GM18907 (cell line): ENCODE measurements at regions not wholly inside any gene's neighbourhood (a gene's known extent, or its start where the extent isn't known, plus 50 kb on each side); places are given as distances from the start of the nearest gene placed in this dataset.

Experiments
- ATAC-seq: cut with Tn5 transposase; IDR thresholded peaks from one replicate; pipeline ENCODE4 v1.9.1; 2021; ENCODE audit warnings: mild to moderate bottlenecking, moderate library complexity; ENCODE audit not compliant: unreplicated experiment

DNA sequence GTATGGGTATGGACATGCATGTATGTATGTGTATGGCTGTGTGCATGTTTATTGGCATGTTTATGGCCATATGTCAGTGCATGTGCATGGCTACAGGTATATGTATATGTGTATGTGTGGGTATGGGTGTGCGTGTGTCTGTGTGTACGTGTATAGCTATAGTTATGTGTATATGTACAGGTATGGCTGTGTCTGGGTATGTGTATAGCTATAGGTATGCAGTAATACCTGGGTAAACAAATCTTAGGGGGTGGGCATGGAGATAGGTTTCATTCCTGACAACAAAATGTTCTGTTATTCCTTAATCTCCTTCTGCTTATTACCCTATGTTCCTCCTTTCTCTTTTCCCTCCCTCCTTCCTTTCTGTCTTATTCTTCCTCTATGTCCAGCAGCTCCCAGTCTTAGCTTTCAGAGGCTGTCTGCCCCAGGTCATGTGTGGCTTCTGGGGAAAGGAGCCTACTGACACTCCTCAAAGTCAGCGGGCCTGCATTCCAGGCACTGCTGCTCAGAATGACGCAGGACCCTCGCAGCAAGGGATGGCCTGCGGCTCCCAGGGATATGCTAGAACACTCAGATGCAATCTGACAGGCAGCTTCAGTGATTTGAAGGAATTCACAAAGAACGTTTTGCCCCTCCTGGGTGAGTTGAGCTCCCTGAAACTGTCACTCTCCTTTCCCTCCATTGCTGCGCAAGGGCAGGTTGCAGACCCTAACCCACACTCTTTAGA lies 139.3 kb upstream of the PHACTR1 start:
- ATAC-seq = no peak

- no peak for ATAC-seq
Measured at GRCh38 chr6:12578097-12578496, 138.5 kb upstream of the PHACTR1 start.

- no peak for ATAC-seq
Measured at GRCh38 chr6:12578751-12579150, 137.8 kb upstream of the PHACTR1 start.

DNA sequence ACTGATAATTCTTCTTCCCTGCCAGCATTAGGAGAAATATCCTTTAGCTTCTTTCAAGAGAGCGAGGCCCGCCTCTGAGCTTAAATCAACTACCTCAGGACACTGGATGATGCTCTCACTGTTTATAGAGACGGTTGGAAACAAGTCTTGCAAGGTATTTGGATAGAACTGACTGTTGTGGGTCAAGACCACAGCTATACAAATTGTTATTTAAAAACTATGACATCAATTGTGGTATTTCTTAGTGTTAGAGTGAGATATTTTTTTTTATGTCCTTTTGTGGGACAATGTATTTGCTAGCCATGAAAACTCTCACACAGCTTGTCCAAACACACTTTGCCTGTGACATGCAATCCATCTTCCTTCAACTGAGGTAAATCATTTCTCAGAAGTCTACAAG lies 136.3 kb upstream of the PHACTR1 start:
- ATAC-seq = no peak

DNA sequence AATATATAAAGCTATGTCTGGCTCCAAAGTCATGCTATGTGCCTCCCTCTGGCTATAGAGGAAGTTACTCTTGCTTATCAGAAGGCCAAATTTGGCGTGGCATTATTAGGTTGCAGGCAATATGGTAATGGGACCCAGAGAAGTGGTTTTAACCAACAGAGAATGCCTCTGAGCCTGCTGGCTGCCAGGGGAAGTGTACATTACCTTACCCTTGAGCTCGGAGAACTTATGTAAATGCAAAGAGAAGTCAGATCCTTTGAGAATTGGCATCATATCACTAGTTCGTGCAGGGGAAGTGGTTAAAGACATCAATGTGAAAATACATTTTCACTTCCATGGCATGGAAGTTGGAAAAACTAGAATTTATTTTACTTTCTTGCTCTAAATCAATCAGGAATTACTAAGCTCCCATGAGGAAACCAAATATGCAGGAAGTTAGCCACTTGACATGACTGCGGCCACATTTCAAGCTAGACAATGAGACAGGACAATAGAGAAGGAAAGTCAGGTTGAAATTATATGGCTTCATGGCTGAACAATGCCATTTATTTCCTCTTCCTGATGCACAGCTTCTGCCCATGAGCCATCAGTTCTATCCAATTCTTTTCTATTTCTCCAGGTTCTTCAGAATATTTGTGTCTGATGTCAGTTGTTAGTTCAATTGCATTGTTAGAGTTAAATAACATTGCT lies 134.0 kb upstream of the PHACTR1 start:
- no peak for ATAC-seq

- no peak for ATAC-seq
Measured at GRCh38 chr6:12584631-12585405, 131.7 kb upstream of the PHACTR1 start.

DNA sequence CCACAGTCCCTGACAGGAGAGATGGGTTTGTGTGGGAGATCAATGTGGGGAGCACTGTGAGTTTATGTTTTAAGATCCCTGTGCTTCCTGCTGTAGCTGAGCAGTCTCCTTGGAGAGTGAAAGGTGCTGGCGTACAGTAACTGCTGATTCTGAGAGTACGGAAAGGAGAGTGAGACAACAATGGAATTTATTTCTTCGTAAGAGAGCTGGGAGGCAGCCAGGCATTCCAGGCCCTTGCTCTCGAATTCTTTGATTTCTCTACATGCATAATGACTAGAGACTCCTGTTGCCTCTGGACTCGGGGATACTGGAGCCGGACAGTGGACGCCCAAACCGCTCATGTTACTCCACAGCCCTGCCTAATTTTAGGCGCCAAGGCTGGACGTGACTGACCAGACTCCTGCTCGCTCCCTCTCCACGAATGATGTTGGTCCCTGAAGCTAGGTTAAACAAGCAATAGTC lies 131.0 kb upstream of the PHACTR1 start:
- no peak for ATAC-seq

DNA sequence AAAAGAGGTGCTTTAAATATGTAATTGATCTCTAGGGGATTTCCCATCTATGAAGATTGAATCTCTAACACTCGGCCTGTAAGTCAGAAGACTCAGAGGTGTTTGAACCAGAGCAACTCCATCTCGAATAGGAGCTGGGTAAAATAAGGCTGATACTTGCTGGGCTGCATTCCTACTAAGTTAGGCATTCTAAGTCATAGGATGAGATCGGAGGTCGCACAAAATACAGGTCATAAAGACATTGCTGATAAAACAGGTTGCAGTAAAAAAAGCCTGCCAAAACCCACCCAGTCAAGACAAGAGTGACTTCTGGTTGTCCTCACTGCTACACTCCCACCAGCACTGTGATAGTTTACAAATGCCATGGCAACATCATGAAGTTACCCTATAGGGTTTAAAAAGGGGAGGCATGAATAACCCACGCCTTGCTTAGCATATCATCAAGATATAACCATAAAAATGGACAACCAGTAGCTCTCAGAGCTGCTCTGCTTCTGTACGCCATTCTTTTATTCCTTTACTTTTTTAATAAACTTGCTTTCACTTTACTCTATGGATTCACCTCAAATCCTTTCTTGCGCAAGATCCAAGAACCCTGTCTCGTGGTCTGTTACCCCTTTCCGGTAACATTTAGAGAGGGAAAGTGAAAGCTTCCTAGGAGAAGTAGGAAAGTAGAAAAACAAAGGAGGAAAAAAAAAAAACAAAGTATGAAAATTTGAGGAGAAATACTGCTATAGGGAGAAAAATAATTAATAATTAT lies 129.7 kb upstream of the PHACTR1 start:
- ATAC-seq = no peak

- no peak for ATAC-seq
Measured at GRCh38 chr6:12590901-12591300, 125.7 kb upstream of the PHACTR1 start.

GRCh38 chr6:12592634-12593033 lies 123.9 kb upstream of the PHACTR1 start:
- ATAC-seq = no peak

DNA sequence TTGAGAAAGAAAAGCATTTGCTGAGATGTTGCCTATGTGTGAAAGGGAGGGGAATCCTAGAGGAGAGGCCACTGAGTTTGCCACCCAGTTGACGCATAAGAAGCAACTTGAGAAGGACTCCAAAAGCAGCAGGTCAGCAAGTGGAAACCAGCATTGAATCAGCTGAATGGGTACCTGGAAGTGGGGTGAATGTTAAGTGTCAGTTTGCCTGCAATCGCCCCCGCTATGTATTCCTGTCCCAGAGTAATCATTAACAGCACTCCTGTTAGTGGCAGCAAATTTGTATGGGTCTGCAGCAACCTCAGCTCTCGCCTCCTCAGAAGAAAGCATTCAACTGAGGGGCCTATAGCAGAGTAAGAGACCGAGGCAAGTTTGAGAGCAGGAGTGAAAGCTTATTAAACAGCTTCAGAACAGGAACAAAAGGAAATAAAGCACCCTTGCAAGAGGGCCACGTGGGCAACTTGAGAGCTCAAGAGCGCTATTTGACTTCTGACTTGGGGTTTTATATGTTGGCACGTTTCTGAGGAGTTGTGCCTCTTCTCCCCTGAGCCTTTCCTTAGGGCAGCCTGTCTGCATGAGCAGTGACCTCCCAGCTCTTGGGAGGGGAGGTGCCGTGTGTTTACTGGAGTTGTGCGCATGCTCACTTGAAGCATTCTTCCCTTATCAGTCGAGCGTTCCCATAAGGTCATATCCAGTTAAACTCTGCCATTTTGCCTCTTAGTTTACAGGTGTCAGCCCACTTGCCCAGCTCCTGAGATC lies 122.6 kb upstream of the PHACTR1 start:
- ATAC-seq = peak; percentile 53

- peak; percentile 38 for ATAC-seq
Measured at GRCh38 chr6:12594530-12594893, 122.1 kb upstream of the PHACTR1 start.

- ATAC-seq = no peak
Measured at GRCh38 chr6:12595161-12595811, 121.3 kb upstream of the PHACTR1 start.

DNA sequence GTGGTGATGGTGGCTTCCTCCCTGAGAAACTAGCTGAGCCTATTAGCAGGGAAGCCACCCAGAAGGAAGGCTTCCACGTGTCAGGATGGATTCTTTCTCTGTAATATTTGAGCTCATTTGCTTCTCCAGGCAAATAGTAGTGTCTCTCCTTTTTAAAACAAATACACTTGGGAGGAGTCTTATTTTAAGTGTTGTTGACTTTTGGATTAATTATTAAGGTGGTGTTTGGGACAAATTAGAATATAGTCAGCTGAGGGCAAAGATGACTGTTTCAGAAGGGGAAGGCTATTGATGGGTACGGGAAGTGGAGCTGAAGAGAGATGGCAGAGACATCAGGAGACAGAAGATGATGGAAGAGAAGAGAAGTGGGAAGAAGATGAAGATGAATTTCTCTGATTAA lies 119.8 kb upstream of the PHACTR1 start:
- no peak for ATAC-seq

- no peak for ATAC-seq
Measured at GRCh38 chr6:12598919-12599318, 117.6 kb upstream of the PHACTR1 start.

- ATAC-seq = no peak
Measured at GRCh38 chr6:12601881-12602280, 114.7 kb upstream of the PHACTR1 start.

GRCh38 chr6:12602342-12602741 lies 114.2 kb upstream of the PHACTR1 start:
- ATAC-seq = no peak

DNA sequence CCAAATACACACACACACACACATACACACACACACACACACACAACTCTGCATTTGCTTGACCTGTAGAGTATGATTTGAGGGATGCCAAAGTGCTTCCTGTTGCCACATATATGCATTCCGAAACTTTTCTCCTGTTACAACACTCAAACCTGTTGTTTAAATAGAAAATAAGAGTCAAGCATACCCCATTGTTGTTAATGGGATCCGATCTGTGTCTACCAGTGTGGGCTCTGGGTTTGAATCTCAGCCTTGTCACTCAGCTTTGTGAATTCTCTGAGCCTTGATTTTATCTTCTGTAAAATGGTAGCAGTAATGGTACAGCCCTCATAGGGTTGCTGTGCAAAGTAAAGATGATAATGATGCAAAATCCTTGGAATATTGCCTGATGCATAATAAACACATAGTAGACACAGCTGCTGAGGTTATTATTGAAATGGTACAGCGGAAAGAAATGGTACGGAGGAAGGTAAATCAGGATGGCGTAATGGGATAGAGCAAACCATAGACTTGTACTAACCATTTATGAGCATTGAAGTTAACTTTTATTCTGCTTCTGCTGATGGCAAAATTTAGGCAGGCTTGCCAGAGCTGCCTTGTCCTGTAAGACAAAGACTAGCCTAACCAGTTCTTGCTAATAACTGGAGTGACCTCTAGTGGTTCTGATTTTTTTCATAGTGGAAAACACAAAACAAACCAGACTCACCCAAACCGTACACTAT lies 113.5 kb upstream of the PHACTR1 start:
- no peak for ATAC-seq

GRCh38 chr6:12603673-12604049 lies 112.9 kb upstream of the PHACTR1 start:
- ATAC-seq = no peak
